ENCODE measurements at regions not wholly inside any gene's neighbourhood (a gene's known extent, or its start where the extent isn't known, plus 50 kb on each side); places are given as distances from the start of the nearest gene placed in this dataset.

DNA sequence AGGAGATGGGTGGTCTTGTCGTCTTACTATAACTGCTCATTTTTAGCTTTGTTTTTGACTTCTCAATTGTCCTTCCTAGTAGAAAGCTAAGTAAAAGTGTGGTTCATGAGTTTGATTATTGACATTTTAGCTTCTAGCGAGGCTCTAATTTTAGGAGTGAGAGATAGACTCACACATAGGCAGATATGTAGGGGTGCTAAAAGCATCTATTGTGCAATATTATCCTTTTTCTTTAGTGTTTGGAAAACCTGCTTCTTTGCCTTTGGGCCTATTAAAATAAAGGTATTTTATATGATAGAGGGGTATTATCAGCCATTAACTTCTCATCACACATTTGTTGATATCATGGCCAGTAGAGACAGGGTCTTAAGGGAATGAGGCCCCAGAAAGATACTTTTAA is 195.3 kb downstream of the SPRY1 start:
- no peaks in the 10 kb centered on the region for H3K9me3 ChIP-seq (ENCODE audit: control insufficient read depth in 2 of 2, insufficient read depth in 1 of 2, low read depth in 1 of 2, low read length in 1 of 2)
- H3K4me3 ChIP-seq (ENCODE audit: low read depth in 1 of 2, low read length in 2 of 2) = no peak overlapping the region
- H3K27ac ChIP-seq (ENCODE audit: low read depth in 2 of 2, low read length in 1 of 2) = no peak overlapping the region
- H3K4me1 ChIP-seq (ENCODE audit: control insufficient read depth in 2 of 2, insufficient read depth in 2 of 2, low read length in 1 of 2) = no peaks in the 10 kb centered on the region
- H3K27me3 ChIP-seq (ENCODE audit: control insufficient read depth in 1 of 2, insufficient read depth in 2 of 2, low read length in 2 of 2) = no peaks in the 10 kb centered on the region
- WGBS, 2 donors = 95 to 98% methylated on average over 2 of the region's 2 CpGs
- no peaks in the 10 kb centered on the region for H3K36me3 ChIP-seq (ENCODE audit: control insufficient read depth in 2 of 2, insufficient read depth in 2 of 2, low read length in 1 of 2)

DNA sequence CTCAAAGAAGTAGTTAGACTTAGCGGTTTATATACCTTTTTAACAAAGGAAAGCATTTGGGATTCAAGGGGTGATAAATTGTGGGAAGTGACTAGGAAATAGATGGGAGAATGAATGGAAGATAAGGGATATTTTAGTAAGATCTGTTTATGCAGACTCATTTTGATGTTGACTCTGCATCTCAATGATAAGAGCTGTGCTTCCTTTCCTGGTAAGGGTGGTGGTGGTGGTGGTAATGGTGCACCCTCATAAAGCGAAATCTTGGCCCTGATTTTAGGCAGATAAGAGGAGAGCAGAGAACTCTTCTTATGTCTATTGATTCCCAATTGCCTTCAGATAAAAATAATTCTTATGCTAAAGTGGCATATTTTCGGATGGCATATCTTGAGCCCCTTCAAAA is 197.1 kb downstream of the SPRY1 start:
- Histone ChIP-seq H3K27ac (ENCODE audit: low read depth in 2 of 2, low read length in 1 of 2) (no peak overlapping the region), H3K9me3 (ENCODE audit: control insufficient read depth in 2 of 2, insufficient read depth in 1 of 2, low read depth in 1 of 2, low read length in 1 of 2) (no peaks in the 10 kb centered on the region), H3K27me3 (ENCODE audit: control insufficient read depth in 1 of 2, insufficient read depth in 2 of 2, low read length in 2 of 2) (no peaks in the 10 kb centered on the region), H3K36me3 (ENCODE audit: control insufficient read depth in 2 of 2, insufficient read depth in 2 of 2, low read length in 1 of 2) (no peaks in the 10 kb centered on the region), H3K4me3 (ENCODE audit: low read depth in 1 of 2, low read length in 2 of 2) (no peak overlapping the region), H3K4me1 (ENCODE audit: control insufficient read depth in 2 of 2, insufficient read depth in 2 of 2, low read length in 1 of 2) (no peaks in the 10 kb centered on the region)
- 86 to 89% methylated on average over 3 of the region's 3 CpGs for WGBS, 2 donors

DNA sequence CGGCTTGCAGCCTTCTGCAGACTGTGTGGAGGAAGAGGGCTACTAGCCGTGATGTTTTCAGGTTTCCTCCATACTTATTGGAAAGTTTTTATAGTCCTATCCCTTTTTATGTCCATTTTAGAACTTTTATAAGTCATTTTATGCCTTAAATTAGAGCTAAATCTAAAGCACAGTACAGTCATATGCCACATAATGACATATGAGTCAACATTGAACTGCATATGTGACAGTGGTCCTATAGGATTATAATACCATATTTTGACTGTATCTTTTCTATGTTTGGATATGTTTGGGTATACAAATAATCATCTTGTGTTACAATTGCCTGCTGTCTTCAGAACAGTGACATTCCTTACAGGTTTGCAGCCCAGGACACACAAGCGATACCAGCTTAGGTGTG is 200.2 kb downstream of the SPRY1 start:
- no peak overlapping the region for H3K4me3 ChIP-seq (ENCODE audit: low read depth in 1 of 2, low read length in 2 of 2)
- H3K4me1 ChIP-seq (ENCODE audit: control insufficient read depth in 2 of 2, insufficient read depth in 2 of 2, low read length in 1 of 2) = no peaks in the 10 kb centered on the region
- no peak overlapping the region for H3K27ac ChIP-seq (ENCODE audit: low read depth in 2 of 2, low read length in 1 of 2)
- H3K36me3 ChIP-seq (ENCODE audit: control insufficient read depth in 2 of 2, insufficient read depth in 2 of 2, low read length in 1 of 2) = no peaks in the 10 kb centered on the region
- WGBS, 2 donors = 95 to 97% methylated on average over 3 of the region's 3 CpGs
- H3K27me3 ChIP-seq (ENCODE audit: control insufficient read depth in 1 of 2, insufficient read depth in 2 of 2, low read length in 2 of 2) = no peaks in the 10 kb centered on the region
- H3K9me3 ChIP-seq (ENCODE audit: control insufficient read depth in 2 of 2, insufficient read depth in 1 of 2, low read depth in 1 of 2, low read length in 1 of 2) = no peaks in the 10 kb centered on the region

- Histone ChIP-seq H3K27me3 (ENCODE audit: control insufficient read depth in 1 of 2, insufficient read depth in 2 of 2, low read length in 2 of 2) (no peaks in the 10 kb centered on the region), H3K4me1 (ENCODE audit: control insufficient read depth in 2 of 2, insufficient read depth in 2 of 2, low read length in 1 of 2) (no peaks in the 10 kb centered on the region), H3K9me3 (ENCODE audit: control insufficient read depth in 2 of 2, insufficient read depth in 1 of 2, low read depth in 1 of 2, low read length in 1 of 2) (no peaks in the 10 kb centered on the region), H3K4me3 (ENCODE audit: low read depth in 1 of 2, low read length in 2 of 2) (no peak overlapping the region), H3K36me3 (ENCODE audit: control insufficient read depth in 2 of 2, insufficient read depth in 2 of 2, low read length in 1 of 2) (no peaks in the 10 kb centered on the region), H3K27ac (ENCODE audit: low read depth in 2 of 2, low read length in 1 of 2) (no peak overlapping the region)
- WGBS, 2 donors = 44 to 63% methylated on average over 1 of the region's 1 CpG
These were observed 201.0 kb downstream of the SPRY1 start for GRCh38 chr4:123597586-123597985.

- H3K27ac ChIP-seq (ENCODE audit: low read depth in 2 of 2, low read length in 1 of 2) = no peak overlapping the region
- H3K9me3 ChIP-seq (ENCODE audit: control insufficient read depth in 2 of 2, insufficient read depth in 1 of 2, low read depth in 1 of 2, low read length in 1 of 2) = no peaks in the 10 kb centered on the region
- no peak overlapping the region for H3K4me3 ChIP-seq (ENCODE audit: low read depth in 1 of 2, low read length in 2 of 2)
- H3K36me3 ChIP-seq (ENCODE audit: control insufficient read depth in 2 of 2, insufficient read depth in 2 of 2, low read length in 1 of 2) = no peaks in the 10 kb centered on the region
- no peaks in the 10 kb centered on the region for H3K4me1 ChIP-seq (ENCODE audit: control insufficient read depth in 2 of 2, insufficient read depth in 2 of 2, low read length in 1 of 2)
- 94 to 97% methylated on average over 1 of the region's 1 CpG for WGBS, 2 donors
- no peaks in the 10 kb centered on the region for H3K27me3 ChIP-seq (ENCODE audit: control insufficient read depth in 1 of 2, insufficient read depth in 2 of 2, low read length in 2 of 2)
These were observed 201.7 kb downstream of the SPRY1 start for GRCh38 chr4:123598331-123598730.

DNA sequence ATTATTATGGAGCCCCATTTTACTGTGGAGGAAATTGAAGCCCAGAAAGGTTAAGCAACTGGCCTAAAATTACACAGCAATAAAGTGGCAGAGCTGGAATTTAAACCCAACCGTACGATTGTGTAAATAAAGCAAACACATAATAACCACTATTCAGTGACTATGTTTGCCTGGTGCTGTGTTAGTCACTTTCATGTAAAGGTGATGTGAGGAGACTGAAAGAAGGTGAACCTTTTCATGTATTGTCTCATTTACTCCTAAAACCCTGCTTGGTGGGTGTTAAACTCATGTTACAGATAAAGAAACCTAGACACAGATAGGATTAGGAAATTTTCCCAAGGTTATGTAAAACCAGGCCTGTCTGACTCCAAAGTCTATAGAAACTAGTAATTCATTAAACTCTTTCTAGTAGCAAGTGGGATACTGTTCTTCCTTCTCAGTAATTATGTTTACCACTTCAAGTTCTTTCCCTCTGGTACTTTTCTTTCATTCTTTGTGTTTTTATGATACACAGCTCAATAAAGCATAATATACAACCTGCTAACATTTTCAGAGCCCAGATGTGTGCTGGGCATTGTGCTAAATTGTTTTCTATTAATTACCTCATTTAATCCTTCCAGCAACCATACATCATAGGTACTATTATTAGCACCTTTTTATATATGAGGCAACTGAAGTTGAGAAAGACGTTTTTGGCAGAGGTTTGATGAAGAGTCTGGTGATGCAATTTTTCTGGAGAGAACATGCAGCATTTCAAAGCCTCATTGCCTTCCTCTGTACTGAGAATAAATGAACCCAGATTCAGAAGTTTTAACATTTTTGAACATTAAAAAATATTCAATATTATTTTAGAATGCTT is 202.7 kb downstream of the SPRY1 start:
- 43 to 55% methylated on average over 3 of the region's 3 CpGs for WGBS, 2 donors
- Histone ChIP-seq H3K27me3 (ENCODE audit: control insufficient read depth in 1 of 2, insufficient read depth in 2 of 2, low read length in 2 of 2) (no peaks in the 10 kb centered on the region), H3K36me3 (ENCODE audit: control insufficient read depth in 2 of 2, insufficient read depth in 2 of 2, low read length in 1 of 2) (no peaks in the 10 kb centered on the region), H3K4me3 (ENCODE audit: low read depth in 1 of 2, low read length in 2 of 2) (no peak overlapping the region), H3K9me3 (ENCODE audit: control insufficient read depth in 2 of 2, insufficient read depth in 1 of 2, low read depth in 1 of 2, low read length in 1 of 2) (no peaks in the 10 kb centered on the region), H3K27ac (ENCODE audit: low read depth in 2 of 2, low read length in 1 of 2) (no peak overlapping the region), H3K4me1 (ENCODE audit: control insufficient read depth in 2 of 2, insufficient read depth in 2 of 2, low read length in 1 of 2) (no peaks in the 10 kb centered on the region)

- Histone ChIP-seq H3K4me3 (ENCODE audit: low read depth in 1 of 2, low read length in 2 of 2) (no peak overlapping the region), H3K4me1 (ENCODE audit: control insufficient read depth in 2 of 2, insufficient read depth in 2 of 2, low read length in 1 of 2) (no peaks in the 10 kb centered on the region), H3K36me3 (ENCODE audit: control insufficient read depth in 2 of 2, insufficient read depth in 2 of 2, low read length in 1 of 2) (no peaks in the 10 kb centered on the region), H3K27ac (ENCODE audit: low read depth in 2 of 2, low read length in 1 of 2) (peak overlapping the region; percentile 49 to 70), H3K9me3 (ENCODE audit: control insufficient read depth in 2 of 2, insufficient read depth in 1 of 2, low read depth in 1 of 2, low read length in 1 of 2) (no peaks in the 10 kb centered on the region), H3K27me3 (ENCODE audit: control insufficient read depth in 1 of 2, insufficient read depth in 2 of 2, low read length in 2 of 2) (no peaks in the 10 kb centered on the region)
- WGBS, 2 donors = 50 to 64% methylated on average over 5 of the region's 5 CpGs
These were observed 203.6 kb downstream of the SPRY1 start for GRCh38 chr4:123599920-123600810.

GRCh38 chr4:123600987-123601904 is 204.7 kb downstream of the SPRY1 start:
- H3K27me3 ChIP-seq (ENCODE audit: control insufficient read depth in 1 of 2, insufficient read depth in 2 of 2, low read length in 2 of 2) = no peaks in the 10 kb centered on the region
- WGBS, 2 donors = 74 to 82% methylated on average over 6 of the region's 6 CpGs
- no peaks in the 10 kb centered on the region for H3K9me3 ChIP-seq (ENCODE audit: control insufficient read depth in 2 of 2, insufficient read depth in 1 of 2, low read depth in 1 of 2, low read length in 1 of 2)
- H3K4me3 ChIP-seq (ENCODE audit: low read depth in 1 of 2, low read length in 2 of 2) = no peak overlapping the region
- H3K36me3 ChIP-seq (ENCODE audit: control insufficient read depth in 2 of 2, insufficient read depth in 2 of 2, low read length in 1 of 2) = no peaks in the 10 kb centered on the region
- no peak overlapping the region for H3K27ac ChIP-seq (ENCODE audit: low read depth in 2 of 2, low read length in 1 of 2)
- no peaks in the 10 kb centered on the region for H3K4me1 ChIP-seq (ENCODE audit: control insufficient read depth in 2 of 2, insufficient read depth in 2 of 2, low read length in 1 of 2)

DNA sequence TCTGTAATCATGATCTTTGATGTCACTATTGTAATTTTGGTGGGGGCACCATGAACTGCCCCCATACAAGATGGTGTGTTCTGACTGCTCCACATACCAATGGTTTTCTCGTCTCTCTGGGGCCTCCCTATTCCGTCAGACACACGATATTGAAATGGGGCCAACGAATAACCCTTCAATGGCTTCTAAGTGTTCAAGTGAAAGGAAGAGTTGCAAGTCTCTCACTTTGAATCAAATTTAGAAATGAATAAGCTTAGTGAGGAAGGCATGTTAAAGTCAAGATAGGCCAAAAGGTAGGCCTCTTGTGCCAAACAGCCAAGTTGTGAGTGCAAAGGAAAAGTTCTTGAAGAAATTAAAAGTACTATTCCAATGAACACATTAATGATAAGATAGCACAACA is 205.4 kb downstream of the SPRY1 start:
- Histone ChIP-seq H3K27ac (ENCODE audit: low read depth in 2 of 2, low read length in 1 of 2) (no peak overlapping the region), H3K9me3 (ENCODE audit: control insufficient read depth in 2 of 2, insufficient read depth in 1 of 2, low read depth in 1 of 2, low read length in 1 of 2) (no peaks in the 10 kb centered on the region), H3K4me3 (ENCODE audit: low read depth in 1 of 2, low read length in 2 of 2) (no peak overlapping the region), H3K4me1 (ENCODE audit: control insufficient read depth in 2 of 2, insufficient read depth in 2 of 2, low read length in 1 of 2) (no peaks in the 10 kb centered on the region), H3K27me3 (ENCODE audit: control insufficient read depth in 1 of 2, insufficient read depth in 2 of 2, low read length in 2 of 2) (no peaks in the 10 kb centered on the region), H3K36me3 (ENCODE audit: control insufficient read depth in 2 of 2, insufficient read depth in 2 of 2, low read length in 1 of 2) (no peaks in the 10 kb centered on the region)
- WGBS, 2 donors = 89 to 91% methylated on average over 4 of the region's 4 CpGs
